ENCODE measurements at regions not wholly inside any gene's neighbourhood (a gene's known extent, or its start where the extent isn't known, plus 50 kb on each side); places are given as distances from the start of the nearest gene placed in this dataset.

- Histone ChIP-seq H4K20me1 (ENCODE audit: control insufficient read depth, extremely low read depth, insufficient read depth, low read length) (no peaks in the 10 kb centered on the region), H3K79me2 (ENCODE audit: control insufficient read depth, insufficient read depth, low read length) (peaks cover 15% of the 10 kb centered on the region), H2AFZ (ENCODE audit: low read length) (no peak overlapping the region), H3K36me3 (ENCODE audit: control insufficient read depth, insufficient read depth, low read length) (no peaks in the 10 kb centered on the region), H3K4me1 (ENCODE audit: control insufficient read depth, extremely low read depth, insufficient read depth, low read length) (peaks cover 47% of the 10 kb centered on the region), H3K9me3 (ENCODE audit: control insufficient read depth, insufficient read depth, low read depth, low read length) (no peaks in the 10 kb centered on the region), H3K9ac (ENCODE audit: insufficient read depth, low read length) (no peak overlapping the region), H3K27me3 (ENCODE audit: control insufficient read depth, insufficient read depth, low read length) (no peaks in the 10 kb centered on the region), H3K4me3 (replicated peaks in 1 of 4; ENCODE audit: control extremely low read depth in 1 of 4, insufficient read depth in 1 of 4, low read depth in 3 of 4, low read length in 4 of 4) (no peak overlapping the region), H3K27ac (ENCODE audit: insufficient read depth, low read length) (no peak overlapping the region), H3K4me2 (ENCODE audit: extremely low read depth, insufficient read depth, low read length) (no peak overlapping the region)
- TF ChIP-seq EZH2 (IDR thresholded peaks at IDR 0.05; ENCODE audit: low read length, missing control alignments) (no peak), CTCF (conservative IDR thresholded peaks at IDR 0.05 in 1 of 2, IDR thresholded peaks at IDR 0.05 in 1 of 2; ENCODE audit: low read depth in 1 of 2, low read length in 2 of 2) (no peak)
- no peak for DNase-seq (ENCODE audit: low read depth in 2 of 2)
Observed at GRCh38 chr9:129494113-129494789, 126.7 kb downstream of the C9orf50 start.

- H4K20me1 ChIP-seq (ENCODE audit: control insufficient read depth, extremely low read depth, insufficient read depth, low read length), result no peaks in the 10 kb centered on the region
- H3K4me1 ChIP-seq (ENCODE audit: control insufficient read depth, extremely low read depth, insufficient read depth, low read length), result peaks cover 50% of the 10 kb centered on the region
Observed at GRCh38 chr9:129493706-129494047, 127.2 kb downstream of the C9orf50 start.

GRCh38 chr9:129493002-129493705, 127.7 kb downstream of the C9orf50 start:
- Histone ChIP-seq H3K9ac (ENCODE audit: insufficient read depth, low read length) (no peak overlapping the region), H3K27ac (ENCODE audit: insufficient read depth, low read length) (no peak overlapping the region), H3K4me1 (ENCODE audit: control insufficient read depth, extremely low read depth, insufficient read depth, low read length) (peaks cover 45% of the 10 kb centered on the region), H3K4me3 (replicated peaks in 1 of 4; ENCODE audit: control extremely low read depth in 1 of 4, insufficient read depth in 1 of 4, low read depth in 3 of 4, low read length in 4 of 4) (no peak overlapping the region), H3K27me3 (ENCODE audit: control insufficient read depth, insufficient read depth, low read length) (no peaks in the 10 kb centered on the region), H3K79me2 (ENCODE audit: control insufficient read depth, insufficient read depth, low read length) (peaks cover 15% of the 10 kb centered on the region), H3K36me3 (ENCODE audit: control insufficient read depth, insufficient read depth, low read length) (no peaks in the 10 kb centered on the region), H4K20me1 (ENCODE audit: control insufficient read depth, extremely low read depth, insufficient read depth, low read length) (no peaks in the 10 kb centered on the region), H2AFZ (ENCODE audit: low read length) (no peak overlapping the region), H3K4me2 (ENCODE audit: extremely low read depth, insufficient read depth, low read length) (no peak overlapping the region), H3K9me3 (ENCODE audit: control insufficient read depth, insufficient read depth, low read depth, low read length) (no peaks in the 10 kb centered on the region)
- TF ChIP-seq CTCF (conservative IDR thresholded peaks at IDR 0.05 in 1 of 2, IDR thresholded peaks at IDR 0.05 in 1 of 2; ENCODE audit: low read depth in 1 of 2, low read length in 2 of 2) (no peak), EZH2 (IDR thresholded peaks at IDR 0.05; ENCODE audit: low read length, missing control alignments) (no peak)
- no peak for DNase-seq (ENCODE audit: low read depth in 2 of 2)

More at GRCh38 chr9:129493706-129494047, 127.2 kb downstream of the C9orf50 start:
- H2AFZ ChIP-seq (ENCODE audit: low read length), result no peak overlapping the region
- no peak overlapping the region for H3K27ac ChIP-seq (ENCODE audit: insufficient read depth, low read length)
- no peaks in the 10 kb centered on the region for H3K9me3 ChIP-seq (ENCODE audit: control insufficient read depth, insufficient read depth, low read depth, low read length)
- no peaks in the 10 kb centered on the region for H3K36me3 ChIP-seq (ENCODE audit: control insufficient read depth, insufficient read depth, low read length)
- H3K4me3 ChIP-seq (replicated peaks in 1 of 4; ENCODE audit: control extremely low read depth in 1 of 4, insufficient read depth in 1 of 4, low read depth in 3 of 4, low read length in 4 of 4), result no peak overlapping the region
- H3K9ac ChIP-seq (ENCODE audit: insufficient read depth, low read length), result no peak overlapping the region
- H3K79me2 ChIP-seq (ENCODE audit: control insufficient read depth, insufficient read depth, low read length), result peaks cover 15% of the 10 kb centered on the region
- H3K27me3 ChIP-seq (ENCODE audit: control insufficient read depth, insufficient read depth, low read length), result no peaks in the 10 kb centered on the region
- H3K4me2 ChIP-seq (ENCODE audit: extremely low read depth, insufficient read depth, low read length), result no peak overlapping the region
- DNase-seq (ENCODE audit: low read depth in 2 of 2), result no peak
- TF ChIP-seq CTCF (conservative IDR thresholded peaks at IDR 0.05 in 1 of 2, IDR thresholded peaks at IDR 0.05 in 1 of 2; ENCODE audit: low read depth in 1 of 2, low read length in 2 of 2) (no peak), EZH2 (IDR thresholded peaks at IDR 0.05; ENCODE audit: low read length, missing control alignments) (no peak)

Measured in fibroblast of lung (primary cell).